ENCODE measurements at regions not wholly inside any gene's neighbourhood (a gene's known extent, or its start where the extent isn't known, plus 50 kb on each side); places are given as distances from the start of the nearest gene placed in this dataset.

DNA sequence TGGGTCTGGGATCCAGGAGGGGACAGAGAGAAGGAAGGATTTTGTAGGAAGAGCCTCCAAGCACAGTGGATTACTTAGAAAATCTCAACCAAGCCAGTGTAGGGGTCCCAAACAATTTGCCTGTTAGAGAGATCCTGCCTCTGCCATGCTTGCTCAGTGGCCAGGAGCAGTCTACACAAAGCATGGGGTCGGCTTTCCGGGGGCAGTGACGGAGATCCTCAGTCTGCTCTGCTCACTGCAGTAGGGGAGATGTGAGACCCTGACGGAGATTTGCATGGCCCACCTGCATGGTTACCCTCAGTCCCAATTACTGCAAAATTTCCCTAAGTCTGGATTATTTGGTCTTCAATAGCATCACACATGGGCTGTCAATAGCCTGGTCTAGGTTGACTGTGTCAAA lies 385.2 kb downstream of the CMPK2 start:
- no peak overlapping the region for H3K27ac Mint-ChIP-seq (ENCODE audit: unreplicated experiment)
- peaks cover 14% of the 10 kb centered on the region for H3K9me3 Mint-ChIP-seq (ENCODE audit: low read depth)
- no peaks in the 10 kb centered on the region for H3K27me3 Mint-ChIP-seq (ENCODE audit: low read depth)
- H3K36me3 Mint-ChIP-seq (ENCODE audit: low read depth), result peaks cover 1% of the 10 kb centered on the region
- no peak for DNase-seq (ENCODE audit: low spot score)
- no peak overlapping the region for H3K4me3 Mint-ChIP-seq (ENCODE audit: unreplicated experiment)
- TF ChIP-seq, protein P1, sequence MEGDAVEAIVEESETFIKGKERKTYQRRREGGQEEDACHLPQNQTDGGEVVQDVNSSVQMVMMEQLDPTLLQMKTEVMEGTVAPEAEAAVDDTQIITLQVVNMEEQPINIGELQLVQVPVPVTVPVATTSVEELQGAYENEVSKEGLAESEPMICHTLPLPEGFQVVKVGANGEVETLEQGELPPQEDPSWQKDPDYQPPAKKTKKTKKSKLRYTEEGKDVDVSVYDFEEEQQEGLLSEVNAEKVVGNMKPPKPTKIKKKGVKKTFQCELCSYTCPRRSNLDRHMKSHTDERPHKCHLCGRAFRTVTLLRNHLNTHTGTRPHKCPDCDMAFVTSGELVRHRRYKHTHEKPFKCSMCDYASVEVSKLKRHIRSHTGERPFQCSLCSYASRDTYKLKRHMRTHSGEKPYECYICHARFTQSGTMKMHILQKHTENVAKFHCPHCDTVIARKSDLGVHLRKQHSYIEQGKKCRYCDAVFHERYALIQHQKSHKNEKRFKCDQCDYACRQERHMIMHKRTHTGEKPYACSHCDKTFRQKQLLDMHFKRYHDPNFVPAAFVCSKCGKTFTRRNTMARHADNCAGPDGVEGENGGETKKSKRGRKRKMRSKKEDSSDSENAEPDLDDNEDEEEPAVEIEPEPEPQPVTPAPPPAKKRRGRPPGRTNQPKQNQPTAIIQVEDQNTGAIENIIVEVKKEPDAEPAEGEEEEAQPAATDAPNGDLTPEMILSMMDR (IDR thresholded peaks at IDR 0.05), result no peak
- peaks cover 10% of the 10 kb centered on the region for H3K4me1 Mint-ChIP-seq (ENCODE audit: low read depth)

DNA sequence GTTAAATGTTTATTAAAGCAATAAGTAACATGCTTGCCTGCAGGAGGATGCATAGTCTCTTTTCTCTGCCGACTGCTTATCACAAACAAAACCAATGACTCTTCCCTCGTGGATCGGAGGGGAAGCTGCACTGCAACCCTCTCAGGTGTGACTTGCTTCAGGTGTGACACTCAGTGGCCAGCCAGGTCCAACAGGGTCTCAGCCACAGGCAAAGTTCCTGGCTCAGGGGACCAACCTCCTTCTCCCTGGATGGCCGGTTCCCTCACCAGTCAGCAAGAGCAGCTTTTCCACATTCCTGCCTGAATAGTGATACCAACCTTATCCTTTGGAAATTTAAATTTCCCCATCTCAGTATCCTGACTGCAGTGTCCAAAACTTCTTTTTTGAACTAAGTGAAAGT lies 383.5 kb downstream of the CMPK2 start:
- DNase-seq (ENCODE audit: low spot score), result no peak
- no peak overlapping the region for H3K4me3 Mint-ChIP-seq (ENCODE audit: unreplicated experiment)
- peaks cover 1% of the 10 kb centered on the region for H3K36me3 Mint-ChIP-seq (ENCODE audit: low read depth)
- peaks cover 10% of the 10 kb centered on the region for H3K4me1 Mint-ChIP-seq (ENCODE audit: low read depth)
- no peaks in the 10 kb centered on the region for H3K27me3 Mint-ChIP-seq (ENCODE audit: low read depth)
- peaks cover 14% of the 10 kb centered on the region for H3K9me3 Mint-ChIP-seq (ENCODE audit: low read depth)
- TF ChIP-seq, protein P1 (IDR thresholded peaks at IDR 0.05), result no peak
- no peak overlapping the region for H3K27ac Mint-ChIP-seq (ENCODE audit: unreplicated experiment)

DNA sequence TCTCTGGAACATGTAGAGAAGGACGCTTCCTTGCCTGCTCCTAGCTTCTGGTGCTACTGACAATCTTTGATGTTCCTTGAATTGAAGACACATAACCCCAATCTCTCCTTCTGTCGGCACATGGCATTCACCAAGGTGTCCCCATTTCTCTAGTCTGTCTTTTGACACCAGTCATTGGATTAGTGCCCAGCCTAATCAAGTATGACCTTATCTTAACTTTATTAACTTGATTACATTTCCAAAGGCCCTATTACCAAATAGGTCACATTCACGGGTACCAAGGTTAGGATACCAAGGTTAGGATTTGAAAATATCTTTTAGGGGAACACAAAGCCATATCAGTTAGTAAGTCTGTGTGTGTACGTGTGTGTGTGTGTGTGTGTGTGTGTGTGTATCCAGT lies 377.9 kb downstream of the CMPK2 start:
- Mint-ChIP-seq H3K27ac (ENCODE audit: unreplicated experiment) (no peak overlapping the region), H3K9me3 (ENCODE audit: low read depth) (no peaks in the 10 kb centered on the region), H3K4me1 (ENCODE audit: low read depth) (peaks cover 23% of the 10 kb centered on the region), H3K36me3 (ENCODE audit: low read depth) (no peaks in the 10 kb centered on the region), H3K27me3 (ENCODE audit: low read depth) (no peaks in the 10 kb centered on the region), H3K4me3 (ENCODE audit: unreplicated experiment) (no peak overlapping the region)
- no peak for DNase-seq (ENCODE audit: low spot score)
- TF ChIP-seq, protein P1 (IDR thresholded peaks at IDR 0.05), result no peak

DNA sequence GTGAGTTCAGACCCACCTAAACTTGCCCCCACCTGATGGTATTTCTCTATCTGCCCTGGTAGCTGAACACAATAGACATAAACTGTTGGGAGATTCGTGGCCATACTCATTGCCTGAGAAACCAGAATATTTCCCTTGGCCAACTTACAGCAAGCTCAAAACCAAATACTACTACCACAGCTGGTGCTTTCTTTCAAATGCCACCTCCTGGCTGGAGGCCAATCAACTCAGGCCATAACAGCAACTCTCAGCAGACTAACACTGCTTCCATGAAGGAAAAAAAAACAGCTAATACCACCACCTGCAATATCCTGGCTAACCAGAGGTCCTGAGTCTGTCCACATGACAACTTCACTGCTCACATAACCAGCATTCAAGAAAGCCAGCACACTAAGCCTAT lies 373.1 kb downstream of the CMPK2 start:
- Mint-ChIP-seq H3K27ac (ENCODE audit: unreplicated experiment) (no peak overlapping the region), H3K9me3 (ENCODE audit: low read depth) (no peaks in the 10 kb centered on the region), H3K36me3 (ENCODE audit: low read depth) (no peaks in the 10 kb centered on the region), H3K4me3 (ENCODE audit: unreplicated experiment) (no peak overlapping the region), H3K4me1 (ENCODE audit: low read depth) (peaks cover 27% of the 10 kb centered on the region), H3K27me3 (ENCODE audit: low read depth) (no peaks in the 10 kb centered on the region)
- TF ChIP-seq, protein P1 (IDR thresholded peaks at IDR 0.05), result no peak
- DNase-seq (ENCODE audit: low spot score), result no peak

DNA sequence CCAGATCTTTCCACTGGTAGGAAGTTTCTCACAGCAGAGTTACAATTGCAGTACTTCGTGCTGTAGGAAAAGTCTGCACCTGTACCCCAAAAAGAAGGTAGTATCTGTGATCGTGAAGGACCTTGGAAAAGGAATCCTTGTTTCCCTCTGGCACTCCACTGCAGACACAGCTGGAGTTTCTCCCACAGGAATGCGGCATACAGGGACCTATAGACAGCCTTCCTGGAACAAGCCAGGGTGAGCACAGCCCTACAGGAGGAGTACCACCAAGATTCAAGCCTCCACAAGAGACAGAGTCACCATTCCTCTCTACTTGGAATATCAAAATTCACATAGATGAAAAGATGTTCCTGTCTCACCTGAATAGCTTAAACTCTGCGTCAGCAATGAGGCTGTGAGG lies 372.4 kb downstream of the CMPK2 start:
- TF ChIP-seq, protein P1 (IDR thresholded peaks at IDR 0.05), result no peak
- Mint-ChIP-seq H3K4me3 (ENCODE audit: unreplicated experiment) (no peak overlapping the region), H3K9me3 (ENCODE audit: low read depth) (no peaks in the 10 kb centered on the region), H3K27me3 (ENCODE audit: low read depth) (no peaks in the 10 kb centered on the region), H3K27ac (ENCODE audit: unreplicated experiment) (no peak overlapping the region), H3K36me3 (ENCODE audit: low read depth) (no peaks in the 10 kb centered on the region), H3K4me1 (ENCODE audit: low read depth) (peaks cover 27% of the 10 kb centered on the region)
- DNase-seq (ENCODE audit: low spot score), result no peak

Data from chondrocyte (in vitro differentiated cells).